Body of pancreas (tissue), 4 donors: ENCODE measurements at regions not wholly inside any gene's neighbourhood (a gene's known extent, or its start where the extent isn't known, plus 50 kb on each side); places are given as distances from the start of the nearest gene placed in this dataset.

Source experiments
- ATAC-seq: fragments of 150-250 bp; one replicate; pipeline ENCODE4 v1.9.1; 2016
- DNase-seq, 4 donors: peaks; one replicate each; pipeline ENCODE4 v3.0.0-alpha.2; 2019
- H3K27ac ChIP-seq, 4 donors: fragments of 200-600 bp; sonication (generic); 1 replicate in 3 of 4; 2 replicates in 1 of 4; pipeline versions ENCODE4 v1.5.1 to v1.6.1; 2016 to 2019; ENCODE audit warnings: mild to moderate bottlenecking in 1 of 4, mixed read lengths in 1 of 4, moderate library complexity in 1 of 4
- H3K27me3 ChIP-seq, 2 donors: fragments of 200-600 bp; sonication (generic); one replicate each; pipeline ENCODE4 v1.6.0; 2016; ENCODE audit warnings: mild to moderate bottlenecking in 1 of 2
- H3K36me3 ChIP-seq, 2 donors: fragments of 200-600 bp; sonication (generic); replicated peaks in 1 of 2; 2 replicates each; pipeline ENCODE4 v1.5.1; 2016; ENCODE audit warnings: low read depth in 2 of 2; ENCODE audit not compliant: insufficient read depth in 1 of 2
- H3K4me1 ChIP-seq: fragments of 200-600 bp; sonication (generic); one replicate; pipeline ENCODE4 v1.6.0; 2016
- H3K4me3 ChIP-seq, 2 donors: fragments of 200-600 bp; sonication (generic); 1 replicate in 1 of 2; 2 replicates in 1 of 2; pipeline ENCODE4 v1.5.1; 2016 to 2019
- H3K9me3 ChIP-seq, 3 donors: fragments of 200-600 bp; sonication (generic); 1 replicate in 2 of 3; 2 replicates in 1 of 3; pipeline ENCODE4 v1.5.1; 2016
- POLR2A ChIP-seq, 3 donors: fragments of 450-650 bp; IDR thresholded peaks; one replicate each; pipeline ENCODE4 v1.6.1; 2016; ENCODE audit warnings: antibody characterized with exemption in 3 of 3, mild to moderate bottlenecking in 2 of 3
- WGBS, 2 donors: methylation state at CpG; one replicate each; pipeline ENCODE4 v1.1.5; 2017; 5-methylcytosine and 5-hydroxymethylcytosine counted together
- intact Hi-C: fragments of 100-400 bp; cut with DNase I; formaldehyde crosslinking; loops from one replicate; pipeline ENCODE4 v1.15.1; 2023
- TF ChIP-seq, protein P1 (sequence below), 7 experiments: fragments of 450-650 bp in 4 of 7; fragments of 200-600 bp in 3 of 7; sonication (generic) in 3 of 7; IDR thresholded peaks; one replicate each; pipeline ENCODE4 v1.5.1; 2016 to 2019; ENCODE audit warnings: antibody characterized with exemption in 7 of 7

- no peaks in the 10 kb centered on the region for H3K4me1 ChIP-seq
- no peak for ATAC-seq
- H3K9me3 ChIP-seq: no peaks in the 10 kb centered on the region
- no peaks in the 10 kb centered on the region for H3K36me3 ChIP-seq
- no peaks in the 10 kb centered on the region for H3K27me3 ChIP-seq
- TF ChIP-seq POLR2A (IDR thresholded peaks at IDR 0.05): no peak
- TF ChIP-seq, protein P1, sequence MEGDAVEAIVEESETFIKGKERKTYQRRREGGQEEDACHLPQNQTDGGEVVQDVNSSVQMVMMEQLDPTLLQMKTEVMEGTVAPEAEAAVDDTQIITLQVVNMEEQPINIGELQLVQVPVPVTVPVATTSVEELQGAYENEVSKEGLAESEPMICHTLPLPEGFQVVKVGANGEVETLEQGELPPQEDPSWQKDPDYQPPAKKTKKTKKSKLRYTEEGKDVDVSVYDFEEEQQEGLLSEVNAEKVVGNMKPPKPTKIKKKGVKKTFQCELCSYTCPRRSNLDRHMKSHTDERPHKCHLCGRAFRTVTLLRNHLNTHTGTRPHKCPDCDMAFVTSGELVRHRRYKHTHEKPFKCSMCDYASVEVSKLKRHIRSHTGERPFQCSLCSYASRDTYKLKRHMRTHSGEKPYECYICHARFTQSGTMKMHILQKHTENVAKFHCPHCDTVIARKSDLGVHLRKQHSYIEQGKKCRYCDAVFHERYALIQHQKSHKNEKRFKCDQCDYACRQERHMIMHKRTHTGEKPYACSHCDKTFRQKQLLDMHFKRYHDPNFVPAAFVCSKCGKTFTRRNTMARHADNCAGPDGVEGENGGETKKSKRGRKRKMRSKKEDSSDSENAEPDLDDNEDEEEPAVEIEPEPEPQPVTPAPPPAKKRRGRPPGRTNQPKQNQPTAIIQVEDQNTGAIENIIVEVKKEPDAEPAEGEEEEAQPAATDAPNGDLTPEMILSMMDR (IDR thresholded peaks at IDR 0.05): no peak
- no peak overlapping the region for H3K4me3 ChIP-seq
- intact Hi-C loops: no loop called here
- H3K27ac ChIP-seq: no peak overlapping the region
- 61 to 71% methylated on average over 4 of the region's 4 CpGs for whole genome bisulfite sequencing, 2 donors
- no peak for DNase-seq
Measured at GRCh38 chr3:76034649-76035048, 249.3 kb upstream of the ZNF717 start.

GRCh38 chr3:76035117-76035516, 249.8 kb upstream of the ZNF717 start:
- DNase-seq (no peak), ATAC-seq (no peak)
- Histone ChIP-seq H3K27me3 (no peaks in the 10 kb centered on the region), H3K36me3 (no peaks in the 10 kb centered on the region), H3K4me3 (no peak overlapping the region), H3K9me3 (no peaks in the 10 kb centered on the region), H3K4me1 (no peaks in the 10 kb centered on the region), H3K27ac (no peak overlapping the region)
- no peak for TF ChIP-seq POLR2A (IDR thresholded peaks at IDR 0.05)
- TF ChIP-seq, protein P1 (IDR thresholded peaks at IDR 0.05): no peak
- WGBS, 2 donors: 96 to 98% methylated on average over 2 of the region's 2 CpGs
- intact Hi-C loops: no loop called here

DNA sequence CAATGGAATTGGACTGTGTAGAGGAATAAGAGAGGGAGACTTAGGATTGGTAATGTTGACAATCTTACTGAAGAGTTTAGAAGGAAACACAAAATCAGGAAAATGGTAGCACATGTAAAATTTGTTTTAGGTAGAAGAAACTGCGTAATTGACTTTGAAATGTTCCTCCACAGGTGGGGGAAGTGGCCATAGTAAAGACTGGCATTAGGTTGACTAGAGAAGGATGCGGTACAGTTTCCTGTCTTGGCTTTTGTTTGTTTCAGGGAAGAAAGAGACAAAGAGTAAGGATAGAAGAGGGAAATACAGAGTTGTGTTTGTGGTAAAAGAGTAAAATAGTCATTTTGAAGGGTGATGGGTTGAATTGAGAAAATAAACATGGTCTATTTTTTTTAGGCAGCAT, 253.6 kb upstream of the ZNF717 start:
- DNase-seq (no peak), ATAC-seq (no peak)
- whole genome bisulfite sequencing, 2 donors: 54 to 69% methylated on average over 2 of the region's 2 CpGs
- H3K4me3 ChIP-seq: no peak overlapping the region
- no peaks in the 10 kb centered on the region for H3K27me3 ChIP-seq
- no peaks in the 10 kb centered on the region for H3K9me3 ChIP-seq
- H3K27ac ChIP-seq: no peak overlapping the region
- no peaks in the 10 kb centered on the region for H3K36me3 ChIP-seq
- intact Hi-C loops: no loop called here
- no peaks in the 10 kb centered on the region for H3K4me1 ChIP-seq
- TF ChIP-seq, protein P1 (IDR thresholded peaks at IDR 0.05): no peak
- no peak for TF ChIP-seq POLR2A (IDR thresholded peaks at IDR 0.05)

DNA sequence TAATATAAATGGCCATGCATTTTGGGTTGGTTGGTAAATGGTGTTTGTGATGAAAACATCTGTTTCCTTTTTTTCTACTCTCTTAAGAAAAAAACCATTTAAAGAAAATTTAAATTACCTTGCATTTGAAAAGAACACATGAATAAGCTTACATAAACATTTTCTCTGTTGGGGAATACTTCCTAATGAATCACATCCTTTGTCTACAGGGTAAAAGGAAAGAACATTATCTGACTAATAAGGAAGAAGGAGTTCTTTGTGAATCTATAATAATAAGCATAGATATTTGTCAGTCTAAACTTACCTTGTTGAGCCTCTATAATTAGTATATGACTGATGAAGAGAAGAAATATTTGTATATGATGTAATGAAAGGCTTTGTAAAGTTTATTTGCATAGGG, 254.1 kb upstream of the ZNF717 start:
- intact Hi-C loops: no loop called here
- no peak for TF ChIP-seq POLR2A (IDR thresholded peaks at IDR 0.05)
- TF ChIP-seq, protein P1 (IDR thresholded peaks at IDR 0.05): no peak
- no peaks in the 10 kb centered on the region for H3K9me3 ChIP-seq

GRCh38 chr3:76040946-76041345, 255.6 kb upstream of the ZNF717 start:
- Histone ChIP-seq H3K27ac (no peak overlapping the region), H3K9me3 (no peaks in the 10 kb centered on the region), H3K36me3 (no peaks in the 10 kb centered on the region), H3K4me1 (no peaks in the 10 kb centered on the region), H3K4me3 (no peak overlapping the region), H3K27me3 (no peaks in the 10 kb centered on the region)
- TF ChIP-seq, protein P1 (IDR thresholded peaks at IDR 0.05): no peak
- no peak for TF ChIP-seq POLR2A (IDR thresholded peaks at IDR 0.05)
- no peak for DNase-seq
- intact Hi-C loops: no loop called here
- 61 to 81% methylated on average over 1 of the region's 1 CpG for WGBS, 2 donors
- ATAC-seq: no peak

More for the DNA sequence above, 254.1 kb upstream of the ZNF717 start:
- Histone ChIP-seq H3K4me3 (no peak overlapping the region), H3K27ac (no peak overlapping the region), H3K36me3 (no peaks in the 10 kb centered on the region), H3K27me3 (no peaks in the 10 kb centered on the region), H3K4me1 (no peaks in the 10 kb centered on the region)
- no peak for DNase-seq
- ATAC-seq: no peak
